Effector memory CD4-positive, alpha-beta T cell (primary cell): ENCODE measurements at regions not wholly inside any gene's neighbourhood (a gene's known extent, or its start where the extent isn't known, plus 50 kb on each side); places are given as distances from the start of the nearest gene placed in this dataset.
"Not testable (repeated sequence)": the region's sequence is repeated elsewhere in the genome, so short reads cannot be mapped to it uniquely, and the experiment has no call there.

Experiments
- DNase-seq, 3 donors: peaks; one replicate each; pipeline ENCODE4 v3.0.0-alpha.2; 2020
- H3K27ac ChIP-seq: 2 replicates; pipeline ENCODE4 v1.7.0; 2013; ENCODE audit warnings: mild to moderate bottlenecking, low read length, moderate library complexity; ENCODE audit not compliant: insufficient read depth, poor library complexity, severe bottlenecking
- H3K27me3 ChIP-seq: replicated peaks from 2 replicates; pipeline ENCODE4 v1.7.0; 2013; ENCODE audit warnings: mild to moderate bottlenecking, low read length; ENCODE audit not compliant: insufficient read depth, control insufficient read depth, poor library complexity, severe bottlenecking
- H3K36me3 ChIP-seq: 2 replicates; pipeline ENCODE4 v1.7.0; 2013; ENCODE audit warnings: mild to moderate bottlenecking, low read length, moderate library complexity; ENCODE audit not compliant: control insufficient read depth, insufficient read depth
- H3K4me1 ChIP-seq: 2 replicates; pipeline ENCODE4 v1.7.0; 2013; ENCODE audit warnings: low read length, mild to moderate bottlenecking; ENCODE audit not compliant: control insufficient read depth, insufficient read depth, poor library complexity, severe bottlenecking
- H3K4me3 ChIP-seq: 2 replicates; pipeline ENCODE4 v1.7.0; 2013; ENCODE audit warnings: low read length, low read depth, mild to moderate bottlenecking; ENCODE audit not compliant: insufficient read depth, poor library complexity, severe bottlenecking
- H3K9me3 ChIP-seq: 2 replicates; pipeline ENCODE4 v1.7.0; 2013; ENCODE audit warnings: mild to moderate bottlenecking, low read length, moderate library complexity; ENCODE audit not compliant: control insufficient read depth

- Histone ChIP-seq H3K36me3 (no peaks in the 10 kb centered on the region), H3K9me3 (no peaks in the 10 kb centered on the region), H3K4me3 (no peak overlapping the region), H3K27me3 (no peaks in the 10 kb centered on the region), H3K4me1 (no peaks in the 10 kb centered on the region), H3K27ac (no peak overlapping the region)
- DNase-seq = no peak
These were observed 1059.8 kb downstream of the UQCRFS1 start for GRCh38 chr19:28153123-28153522.

GRCh38 chr19:28152195-28152594, 1060.8 kb downstream of the UQCRFS1 start:
- Histone ChIP-seq H3K4me3 (no peak overlapping the region), H3K27ac (no peak overlapping the region), H3K27me3 (no peaks in the 10 kb centered on the region), H3K9me3 (no peaks in the 10 kb centered on the region), H3K4me1 (no peaks in the 10 kb centered on the region), H3K36me3 (no peaks in the 10 kb centered on the region)
- DNase-seq = no peak

GRCh38 chr19:28150129-28150528, 1062.8 kb downstream of the UQCRFS1 start:
- DNase-seq = no peak
- Histone ChIP-seq H3K36me3 (no peaks in the 10 kb centered on the region), H3K27ac (no peak overlapping the region), H3K4me1 (no peaks in the 10 kb centered on the region), H3K4me3 (no peak overlapping the region), H3K9me3 (no peaks in the 10 kb centered on the region), H3K27me3 (no peaks in the 10 kb centered on the region)

GRCh38 chr19:28148554-28148953, 1064.4 kb downstream of the UQCRFS1 start:
- H3K4me3 ChIP-seq = no peak overlapping the region
- no peak for DNase-seq
- no peaks in the 10 kb centered on the region for H3K36me3 ChIP-seq
- H3K27me3 ChIP-seq = no peaks in the 10 kb centered on the region
- no peaks in the 10 kb centered on the region for H3K9me3 ChIP-seq
- no peak overlapping the region for H3K27ac ChIP-seq
- H3K4me1 ChIP-seq = no peaks in the 10 kb centered on the region

- Histone ChIP-seq H3K4me1 (no peaks in the 10 kb centered on the region), H3K27ac (no peak overlapping the region), H3K4me3 (no peak overlapping the region), H3K36me3 (no peaks in the 10 kb centered on the region), H3K27me3 (no peaks in the 10 kb centered on the region), H3K9me3 (no peaks in the 10 kb centered on the region)
- no peak for DNase-seq
These were observed 1070.7 kb downstream of the UQCRFS1 start for GRCh38 chr19:28142258-28142657.

GRCh38 chr19:28140201-28140600, 1072.8 kb downstream of the UQCRFS1 start:
- no peak overlapping the region for H3K4me3 ChIP-seq
- no peak for DNase-seq
- H3K36me3 ChIP-seq = no peaks in the 10 kb centered on the region
- no peaks in the 10 kb centered on the region for H3K27me3 ChIP-seq
- H3K27ac ChIP-seq = no peak overlapping the region
- no peaks in the 10 kb centered on the region for H3K9me3 ChIP-seq
- H3K4me1 ChIP-seq = no peaks in the 10 kb centered on the region

- Histone ChIP-seq H3K4me1 (no peaks in the 10 kb centered on the region), H3K9me3 (no peaks in the 10 kb centered on the region), H3K36me3 (no peaks in the 10 kb centered on the region), H3K27ac (no peak overlapping the region), H3K4me3 (no peak overlapping the region), H3K27me3 (no peaks in the 10 kb centered on the region)
- DNase-seq = no peak
These were observed 1075.2 kb downstream of the UQCRFS1 start for GRCh38 chr19:28137772-28138171.

- H3K36me3 ChIP-seq = no peaks in the 10 kb centered on the region
- H3K4me3 ChIP-seq = no peak overlapping the region
- no peak for DNase-seq
- no peaks in the 10 kb centered on the region for H3K27me3 ChIP-seq
- no peaks in the 10 kb centered on the region for H3K9me3 ChIP-seq
- no peaks in the 10 kb centered on the region for H3K4me1 ChIP-seq
- no peak overlapping the region for H3K27ac ChIP-seq
These were observed 1076.2 kb downstream of the UQCRFS1 start for GRCh38 chr19:28136796-28137195.

GRCh38 chr19:28135825-28136224, 1077.1 kb downstream of the UQCRFS1 start:
- Histone ChIP-seq H3K9me3 (no peaks in the 10 kb centered on the region), H3K27me3 (no peaks in the 10 kb centered on the region), H3K36me3 (no peaks in the 10 kb centered on the region), H3K4me3 (no peak overlapping the region), H3K27ac (no peak overlapping the region), H3K4me1 (no peaks in the 10 kb centered on the region)
- DNase-seq = no peak

GRCh38 chr19:28134311-28134710, 1078.6 kb downstream of the UQCRFS1 start:
- no peaks in the 10 kb centered on the region for H3K36me3 ChIP-seq
- no peak overlapping the region for H3K27ac ChIP-seq
- H3K9me3 ChIP-seq = no peaks in the 10 kb centered on the region
- DNase-seq = no peak
- no peak overlapping the region for H3K4me3 ChIP-seq
- H3K27me3 ChIP-seq = no peaks in the 10 kb centered on the region
- no peaks in the 10 kb centered on the region for H3K4me1 ChIP-seq

- H3K4me1 ChIP-seq, DNase-seq, H3K9me3 ChIP-seq, H3K27ac ChIP-seq, H3K4me3 ChIP-seq, H3K27me3 ChIP-seq, H3K36me3 ChIP-seq: not testable (repeated sequence)
These were observed 1082.1 kb downstream of the UQCRFS1 start for GRCh38 chr19:28130881-28131280.
